ENCODE measurements at regions not wholly inside any gene's neighbourhood (a gene's known extent, or its start where the extent isn't known, plus 50 kb on each side); places are given as distances from the start of the nearest gene placed in this dataset.

DNA sequence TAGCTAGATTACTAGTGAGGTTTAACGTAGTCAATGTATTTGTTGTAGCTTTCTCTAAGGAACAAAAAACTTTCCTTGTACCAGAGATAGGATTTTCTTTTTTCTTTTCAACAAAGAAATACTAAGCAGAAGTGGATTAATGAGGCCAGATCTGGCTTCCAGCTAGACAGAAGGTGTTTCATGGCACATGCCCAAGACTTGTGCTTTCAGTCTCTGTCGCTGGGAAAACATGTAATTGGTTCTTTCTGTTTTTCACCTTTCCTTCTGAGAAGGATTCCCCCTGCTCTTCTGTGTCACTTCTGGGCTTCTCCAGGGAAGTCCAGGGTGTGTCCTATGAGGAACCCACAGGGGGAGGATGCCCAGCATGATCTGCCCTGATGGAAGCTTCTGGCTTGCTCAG, 492.2 kb downstream of the CCSER2 start:
- TF ChIP-seq, protein P1, sequence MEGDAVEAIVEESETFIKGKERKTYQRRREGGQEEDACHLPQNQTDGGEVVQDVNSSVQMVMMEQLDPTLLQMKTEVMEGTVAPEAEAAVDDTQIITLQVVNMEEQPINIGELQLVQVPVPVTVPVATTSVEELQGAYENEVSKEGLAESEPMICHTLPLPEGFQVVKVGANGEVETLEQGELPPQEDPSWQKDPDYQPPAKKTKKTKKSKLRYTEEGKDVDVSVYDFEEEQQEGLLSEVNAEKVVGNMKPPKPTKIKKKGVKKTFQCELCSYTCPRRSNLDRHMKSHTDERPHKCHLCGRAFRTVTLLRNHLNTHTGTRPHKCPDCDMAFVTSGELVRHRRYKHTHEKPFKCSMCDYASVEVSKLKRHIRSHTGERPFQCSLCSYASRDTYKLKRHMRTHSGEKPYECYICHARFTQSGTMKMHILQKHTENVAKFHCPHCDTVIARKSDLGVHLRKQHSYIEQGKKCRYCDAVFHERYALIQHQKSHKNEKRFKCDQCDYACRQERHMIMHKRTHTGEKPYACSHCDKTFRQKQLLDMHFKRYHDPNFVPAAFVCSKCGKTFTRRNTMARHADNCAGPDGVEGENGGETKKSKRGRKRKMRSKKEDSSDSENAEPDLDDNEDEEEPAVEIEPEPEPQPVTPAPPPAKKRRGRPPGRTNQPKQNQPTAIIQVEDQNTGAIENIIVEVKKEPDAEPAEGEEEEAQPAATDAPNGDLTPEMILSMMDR (IDR thresholded peaks at IDR 0.05; ENCODE audit: insufficient read depth, low read depth, low read length), result no peak
- no peak for TF ChIP-seq EZH2 (IDR thresholded peaks at IDR 0.05; ENCODE audit: insufficient read depth, low read length)
